ENCODE measurements at regions not wholly inside any gene's neighbourhood (a gene's known extent, or its start where the extent isn't known, plus 50 kb on each side); places are given as distances from the start of the nearest gene placed in this dataset.

DNA sequence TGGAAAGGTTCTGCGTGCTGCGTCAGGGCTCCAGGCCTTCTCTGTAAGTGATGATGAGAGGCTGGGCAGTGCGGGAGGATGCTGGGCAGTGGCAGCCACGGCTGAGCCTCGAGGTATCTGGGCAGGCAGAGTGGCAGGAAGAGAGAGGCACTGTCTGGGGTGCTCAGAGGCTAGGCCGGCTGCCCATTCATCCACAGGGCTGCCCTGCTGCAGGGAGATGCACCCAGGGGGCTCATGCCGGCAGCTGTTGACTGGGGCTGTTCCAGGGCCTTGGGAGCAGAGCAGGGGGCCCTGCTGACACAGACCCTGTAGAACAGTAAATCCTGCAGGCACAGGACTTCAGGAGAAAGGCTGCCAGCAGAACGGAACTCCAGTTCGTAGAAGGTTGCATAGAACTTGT lies 88.8 kb downstream of the BOD1 start:
- DNase-seq (ENCODE audit: low spot score) = no peak

DNA sequence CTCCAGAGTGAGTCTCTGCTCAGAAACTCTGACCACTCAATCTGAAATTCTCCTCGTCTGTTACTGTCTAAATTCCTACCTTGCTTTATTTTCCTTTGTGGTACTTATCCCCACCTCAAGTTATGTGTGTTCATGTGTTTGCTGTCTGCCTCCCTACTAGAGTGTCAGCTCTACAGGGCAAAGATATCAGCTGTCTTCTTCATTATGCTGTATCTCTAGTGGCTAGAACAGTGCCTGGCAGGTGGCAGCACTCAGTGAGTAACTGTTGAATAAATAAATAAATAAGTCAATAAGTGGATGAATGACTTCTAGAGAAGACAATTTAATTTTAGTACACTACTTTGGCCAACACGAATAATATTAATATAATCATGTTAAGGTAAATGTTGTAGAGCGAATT lies 92.3 kb downstream of the BOD1 start:
- no peak for DNase-seq (ENCODE audit: low spot score)

DNA sequence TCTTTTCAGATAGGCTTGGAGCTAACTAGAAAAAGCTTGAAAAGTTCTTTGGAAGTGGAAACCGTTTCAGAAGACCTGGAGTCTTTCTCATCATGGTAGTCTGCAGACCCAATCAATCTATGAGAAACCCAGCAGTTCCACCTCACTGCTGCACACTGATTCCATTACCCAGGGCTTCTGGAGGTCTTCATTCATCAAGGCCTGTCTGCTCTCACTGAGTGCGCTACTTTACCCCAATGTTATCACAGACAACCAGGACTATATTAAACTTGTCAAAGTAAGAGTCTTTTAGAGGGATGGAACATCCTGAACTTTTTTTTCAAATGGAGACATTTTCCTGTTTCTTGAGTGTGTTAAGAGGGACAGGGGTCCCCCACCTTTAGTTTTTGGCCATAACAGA lies 93.1 kb downstream of the BOD1 start:
- DNase-seq (ENCODE audit: low spot score) = no peak

DNA sequence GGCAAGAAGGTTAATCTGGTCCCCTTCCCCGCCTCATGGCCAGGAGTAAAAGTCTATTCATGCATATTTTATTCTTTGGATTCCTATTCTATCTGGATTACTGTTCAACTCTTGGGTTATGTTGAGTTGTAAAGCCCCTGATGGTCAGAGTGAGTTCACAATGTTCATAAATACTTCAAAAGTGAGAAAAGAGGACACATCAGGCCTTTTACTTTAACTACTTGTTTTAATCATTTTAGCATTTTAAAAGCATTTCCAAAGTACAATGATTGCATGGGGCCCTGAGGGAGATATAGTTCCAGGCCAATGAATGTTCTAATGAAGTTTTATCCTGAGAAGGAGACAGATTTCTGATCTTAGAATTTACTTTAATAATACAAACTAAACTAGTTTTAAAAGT lies 93.9 kb downstream of the BOD1 start:
- DNase-seq (ENCODE audit: low spot score) = no peak

DNA sequence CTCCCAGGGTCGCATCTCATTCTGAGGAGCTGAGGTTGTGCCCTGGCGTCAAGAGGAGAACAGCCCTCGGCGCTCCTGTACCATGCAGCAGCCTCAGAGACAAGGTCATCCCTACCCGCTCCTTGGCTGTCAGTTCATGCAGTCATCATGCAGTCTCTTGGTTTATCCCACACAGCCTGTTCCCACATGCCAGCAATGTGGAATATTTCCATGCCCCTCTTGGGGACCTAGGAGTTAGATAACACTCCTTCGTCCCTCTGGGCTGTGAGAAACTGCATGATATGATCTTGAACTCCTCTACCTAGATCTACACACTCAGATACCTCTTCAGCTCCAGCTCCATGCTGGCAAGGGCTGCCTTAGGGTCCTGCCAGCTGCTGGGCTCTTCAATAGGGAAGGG lies 97.6 kb downstream of the BOD1 start:
- no peak for DNase-seq (ENCODE audit: low spot score)

DNA sequence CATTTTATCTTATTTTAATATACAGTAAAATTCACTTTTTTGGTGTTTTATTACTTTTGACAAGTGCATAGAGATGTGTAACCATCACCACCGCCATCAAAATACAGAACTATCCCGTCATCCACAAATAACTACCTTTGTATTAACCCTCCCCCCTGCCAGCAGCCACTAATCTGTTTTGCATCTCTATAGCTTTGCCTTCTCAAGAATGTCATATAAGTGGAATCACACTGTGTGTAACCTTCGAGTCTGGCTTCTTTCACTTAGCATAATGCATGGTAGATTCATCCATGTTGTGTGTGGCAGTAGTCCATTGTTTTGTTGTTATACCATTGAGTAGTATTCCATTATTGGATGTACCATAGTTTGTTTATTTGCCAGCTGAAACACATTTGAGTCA lies 98.8 kb downstream of the BOD1 start:
- no peak for DNase-seq (ENCODE audit: low spot score)

DNA sequence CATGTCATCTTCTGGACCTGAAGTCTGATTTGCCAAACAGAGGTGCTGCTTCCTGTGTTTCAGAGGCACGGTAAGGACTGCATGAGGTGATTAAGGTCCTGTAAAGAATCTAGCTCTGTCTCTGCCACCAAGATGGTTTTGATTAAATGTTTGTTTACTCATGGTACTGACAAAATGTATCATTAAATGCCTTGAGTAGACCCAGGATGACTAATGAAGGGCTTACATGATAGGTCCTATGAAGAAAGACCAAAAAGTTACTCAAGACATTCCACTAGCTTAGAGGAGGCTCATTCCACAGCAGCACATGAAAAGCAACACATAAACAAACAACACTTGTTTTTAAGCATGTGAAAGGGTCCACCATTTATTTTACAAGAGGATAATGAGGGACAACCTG lies 100.9 kb downstream of the BOD1 start:
- DNase-seq (ENCODE audit: low spot score) = no peak

DNA sequence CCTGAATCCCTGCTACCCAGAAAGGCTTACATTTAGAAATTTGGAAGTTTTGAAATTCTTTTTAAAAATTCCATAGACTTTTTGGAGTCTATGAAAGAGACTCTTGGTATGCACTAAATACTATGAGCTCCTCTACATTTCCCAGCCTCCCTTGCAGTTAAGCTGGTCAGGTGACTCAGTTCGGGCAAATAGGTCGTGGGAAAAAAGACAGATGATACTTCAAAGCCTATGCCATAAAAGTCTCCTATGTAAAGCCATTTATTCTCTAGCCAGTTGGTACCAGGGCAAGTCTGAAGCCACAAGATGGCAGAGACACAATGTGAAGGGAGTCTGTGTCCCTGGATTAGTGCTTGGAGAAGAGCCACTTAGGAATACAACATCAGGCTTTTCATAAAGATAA lies 101.8 kb downstream of the BOD1 start:
- no peak for DNase-seq (ENCODE audit: low spot score)

DNA sequence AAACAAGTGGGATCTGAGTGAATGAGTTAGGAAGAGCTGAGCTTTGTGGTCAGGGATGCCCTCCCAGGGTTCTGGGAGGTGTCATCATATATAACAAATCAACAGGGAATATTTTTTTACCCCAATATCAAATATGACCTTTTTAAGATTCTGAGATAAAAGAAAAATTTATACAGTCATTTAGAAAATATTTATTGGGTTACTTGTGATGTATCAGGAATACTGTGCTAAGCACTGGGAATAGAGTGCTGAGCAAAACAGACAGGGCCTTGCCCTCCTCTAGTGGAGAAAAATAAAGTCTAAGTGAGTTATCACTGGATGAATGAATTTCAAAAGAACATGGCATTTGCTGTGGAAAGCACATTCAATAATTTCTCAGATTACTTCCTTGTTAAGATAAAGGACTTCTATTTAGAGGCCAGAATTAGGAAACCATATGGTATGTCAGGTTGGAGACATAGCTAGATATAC lies 102.9 kb downstream of the BOD1 start:
- no peak for DNase-seq (ENCODE audit: low spot score)

DNA sequence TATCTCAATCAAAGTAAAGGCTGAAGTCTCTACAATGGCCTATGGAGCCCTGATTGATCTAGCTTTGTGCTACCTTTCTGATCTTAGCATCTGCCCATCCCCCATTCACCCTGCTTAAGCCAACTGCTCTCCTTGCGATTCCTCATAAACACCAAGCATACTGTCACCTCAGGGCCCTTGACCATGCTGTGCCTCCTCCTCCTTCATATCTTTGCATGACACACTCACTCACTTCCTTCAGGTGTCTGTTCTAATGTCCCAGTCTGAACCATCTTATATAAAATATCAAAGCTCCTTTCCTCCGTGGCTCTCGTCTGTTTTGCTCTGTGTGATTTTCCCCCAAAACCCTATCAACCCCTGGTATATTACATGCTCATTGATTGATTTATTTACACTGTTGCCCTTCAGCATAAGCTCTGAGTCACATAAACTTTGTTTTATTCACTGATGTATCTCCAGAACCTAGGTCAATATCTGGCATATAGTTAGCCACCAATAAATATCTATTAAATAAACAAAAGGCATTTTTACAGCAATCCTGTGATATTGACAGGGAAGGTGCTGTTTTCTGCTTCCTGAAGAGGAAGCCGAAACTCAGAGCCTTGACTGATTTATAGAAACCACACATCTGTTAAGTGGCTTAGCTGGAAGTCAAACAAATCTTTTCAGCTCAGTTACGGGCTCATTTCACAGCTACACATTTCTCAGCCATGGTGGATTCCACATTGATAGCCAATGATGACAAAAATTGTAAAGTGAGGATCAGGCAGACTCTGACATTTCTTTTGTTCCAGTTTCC lies 103.6 kb downstream of the BOD1 start:
- DNase-seq (ENCODE audit: low spot score) = no peak

DNA sequence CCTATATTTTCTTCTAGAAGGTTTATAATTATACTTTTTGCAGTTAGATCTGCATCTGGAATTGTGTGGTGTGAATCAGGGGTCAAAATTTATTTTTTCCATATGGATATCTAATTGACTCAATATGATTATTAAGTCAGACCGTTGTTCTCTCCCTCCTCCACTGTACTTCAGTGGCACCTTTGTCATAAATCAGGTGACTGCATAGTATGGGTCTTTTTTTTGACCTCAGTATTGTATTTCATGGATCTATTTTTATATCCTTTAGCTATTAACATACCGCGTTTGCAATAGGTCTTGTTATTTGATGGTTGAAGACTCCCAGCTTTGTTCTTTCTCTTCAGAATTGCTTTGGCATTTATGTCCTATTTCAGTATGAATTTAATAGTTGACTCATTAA lies 107.4 kb downstream of the BOD1 start:
- no peak for DNase-seq (ENCODE audit: low spot score)

DNA sequence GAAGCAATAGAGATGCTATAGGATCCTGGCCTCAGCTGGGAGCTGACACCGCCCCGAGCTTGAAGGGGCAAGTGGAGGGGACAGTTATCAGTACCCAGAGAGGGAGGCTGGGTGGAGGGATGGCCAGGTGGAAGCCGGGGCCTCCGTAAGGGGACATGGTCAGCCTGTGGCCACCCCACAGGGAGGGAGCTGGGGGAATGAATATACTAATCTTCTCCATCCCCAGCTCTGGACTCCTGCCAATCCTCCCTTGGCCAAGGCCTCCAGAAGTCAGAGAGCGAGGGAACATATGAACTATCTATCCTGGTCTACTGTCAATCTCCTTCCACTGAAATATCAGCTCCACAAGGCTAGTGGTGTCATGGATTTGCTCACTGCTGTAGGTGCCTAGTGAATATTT lies 109.3 kb downstream of the BOD1 start:
- no peak for DNase-seq (ENCODE audit: low spot score)

DNA sequence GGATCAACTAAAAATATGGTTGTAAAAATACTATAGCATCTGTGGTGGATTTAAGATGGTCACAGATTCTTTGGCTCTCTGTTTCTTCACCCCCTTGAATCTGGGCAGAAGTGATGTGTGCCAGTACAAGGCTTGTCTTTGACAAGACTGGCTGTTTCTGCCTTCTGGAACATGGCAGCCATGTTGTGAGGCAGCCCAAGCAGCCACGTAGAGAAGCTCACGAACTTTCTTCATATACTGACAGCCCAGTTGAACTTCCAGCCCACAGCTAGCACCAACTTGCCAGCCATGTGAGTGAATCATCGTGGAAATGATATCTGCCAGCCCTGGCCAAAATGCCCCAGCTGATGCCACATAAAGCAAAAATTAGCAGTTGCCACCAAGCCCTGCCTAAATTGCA lies 110.8 kb downstream of the BOD1 start:
- DNase-seq (ENCODE audit: low spot score) = no peak

DNA sequence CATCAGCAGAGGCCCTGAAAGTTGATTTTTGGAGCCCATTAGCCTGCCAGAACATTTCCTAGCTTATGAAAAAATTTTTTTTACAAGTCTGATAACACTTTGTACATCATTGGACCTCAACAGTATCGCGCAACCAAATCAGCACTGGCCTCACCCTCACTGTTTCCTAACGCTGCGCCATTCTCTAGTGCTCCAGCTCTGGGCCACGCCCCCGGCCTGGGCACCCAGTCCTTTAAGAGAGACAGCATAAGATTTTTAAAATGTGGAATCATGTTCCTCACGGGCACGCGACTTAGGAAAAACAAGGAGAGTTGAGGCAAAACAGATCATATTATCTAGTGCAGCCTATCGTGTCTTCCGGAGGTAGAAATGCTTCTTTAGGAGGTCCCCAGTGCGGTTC lies 114.5 kb downstream of the BOD1 start:
- no peak for DNase-seq (ENCODE audit: low spot score)

DNA sequence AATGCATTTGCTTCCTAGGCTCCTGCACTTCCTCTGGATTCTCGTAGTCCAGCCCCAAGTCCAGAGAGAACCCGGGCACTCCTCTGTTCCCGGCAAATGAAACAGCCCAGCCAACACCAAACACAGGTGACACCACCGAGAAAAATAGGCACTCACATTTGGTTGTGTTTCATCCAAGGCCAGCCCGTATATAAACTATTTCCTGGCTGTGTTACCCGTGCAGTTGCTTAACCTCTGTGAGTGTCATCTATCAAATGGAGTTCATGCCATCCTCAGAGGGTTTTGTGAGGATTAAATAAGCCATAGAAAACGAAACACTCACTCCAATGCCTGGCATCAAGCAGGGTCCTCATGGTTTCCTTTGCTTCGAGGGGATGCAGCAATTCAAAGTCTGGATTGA lies 115.2 kb downstream of the BOD1 start:
- no peak for DNase-seq (ENCODE audit: low spot score)

DNA sequence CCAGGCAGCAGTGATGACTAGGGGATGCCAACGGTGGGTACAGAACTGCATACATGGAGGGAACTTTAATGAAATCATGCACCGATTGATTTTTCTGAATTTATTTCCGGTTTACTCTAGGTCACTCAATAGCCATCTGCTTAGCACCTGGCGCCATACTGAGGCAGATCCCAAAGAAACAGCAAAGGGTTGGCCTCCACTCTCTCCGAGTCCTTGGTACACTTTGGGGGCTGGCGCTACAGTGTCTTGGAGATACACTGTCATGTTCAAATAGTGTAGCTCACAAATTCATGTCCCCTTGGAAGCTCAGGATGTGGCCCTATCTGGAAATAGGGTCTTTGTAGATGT lies 116.3 kb downstream of the BOD1 start:
- DNase-seq (ENCODE audit: low spot score) = no peak

DNA sequence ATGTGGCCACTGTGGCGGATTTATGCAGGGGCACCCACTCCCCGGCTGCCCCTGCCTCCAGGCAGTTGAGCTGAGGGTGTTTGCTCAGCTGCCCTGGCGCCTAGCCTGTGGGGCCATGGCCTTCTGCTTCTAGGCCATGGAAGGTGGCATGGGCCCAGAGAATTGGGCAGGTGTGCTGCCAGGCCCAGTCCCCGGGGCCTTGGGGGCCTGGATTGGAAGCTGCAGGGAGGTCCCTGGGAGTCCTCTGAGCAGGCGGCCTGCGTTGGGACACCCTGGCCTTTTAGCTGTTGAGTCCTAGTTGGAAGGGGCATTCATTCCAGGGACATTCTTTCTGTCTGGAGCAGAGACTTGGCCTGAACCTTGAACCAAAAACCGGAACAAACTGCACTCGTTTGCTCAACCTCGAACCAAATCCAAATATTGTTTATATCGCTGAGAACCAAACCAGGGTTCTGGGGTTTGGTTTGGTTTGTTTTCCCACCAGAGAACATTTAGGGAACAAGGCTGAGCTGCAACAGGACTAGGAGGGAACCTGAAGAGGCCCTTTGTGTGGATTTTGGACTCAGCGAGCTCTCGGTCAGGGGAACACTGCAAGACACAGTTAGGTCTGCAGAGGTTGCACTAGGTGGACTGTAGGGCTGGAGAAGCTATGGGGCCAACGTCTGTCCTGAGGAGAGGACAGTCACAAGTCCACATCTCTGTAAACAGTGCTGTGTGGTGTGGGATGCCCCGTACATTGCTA lies 116.8 kb downstream of the BOD1 start:
- no peak for DNase-seq (ENCODE audit: low spot score)

DNA sequence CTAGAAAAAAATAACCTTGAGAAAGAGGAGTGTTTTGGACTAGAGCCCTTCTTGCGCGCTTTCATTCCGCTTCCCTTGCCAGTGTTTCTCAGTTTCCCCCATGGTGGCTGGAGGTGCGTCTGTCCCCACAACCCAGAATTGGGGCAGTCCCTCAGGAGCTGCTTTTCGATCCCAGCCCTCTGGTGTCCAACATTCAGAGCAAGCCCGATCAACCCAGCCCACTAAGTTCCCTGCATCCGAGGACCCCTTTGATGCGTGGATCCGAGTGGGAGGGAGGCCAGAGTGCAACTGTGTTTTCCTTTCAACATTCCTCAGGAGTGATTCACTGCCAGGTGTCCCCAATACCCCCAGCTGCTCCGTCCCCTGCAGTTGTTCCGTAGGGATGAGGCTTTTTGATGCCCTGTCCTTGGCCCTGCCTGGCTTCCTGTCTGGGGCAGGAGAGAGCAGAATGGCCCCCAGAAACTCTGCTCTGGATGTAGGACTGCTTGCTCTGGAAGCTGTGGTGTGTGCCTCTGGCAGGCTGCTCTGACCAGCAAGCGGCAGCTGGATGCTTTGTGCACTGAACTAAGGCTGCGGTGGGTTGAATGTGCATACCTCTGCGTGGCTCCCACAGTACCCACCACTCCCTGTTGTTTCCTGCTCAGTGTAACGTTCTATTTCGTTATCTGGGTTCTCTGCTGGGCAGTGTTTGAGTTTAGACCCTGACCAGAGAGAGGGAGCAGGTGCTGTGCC lies 117.5 kb downstream of the BOD1 start:
- DNase-seq (ENCODE audit: low spot score) = no peak

DNA sequence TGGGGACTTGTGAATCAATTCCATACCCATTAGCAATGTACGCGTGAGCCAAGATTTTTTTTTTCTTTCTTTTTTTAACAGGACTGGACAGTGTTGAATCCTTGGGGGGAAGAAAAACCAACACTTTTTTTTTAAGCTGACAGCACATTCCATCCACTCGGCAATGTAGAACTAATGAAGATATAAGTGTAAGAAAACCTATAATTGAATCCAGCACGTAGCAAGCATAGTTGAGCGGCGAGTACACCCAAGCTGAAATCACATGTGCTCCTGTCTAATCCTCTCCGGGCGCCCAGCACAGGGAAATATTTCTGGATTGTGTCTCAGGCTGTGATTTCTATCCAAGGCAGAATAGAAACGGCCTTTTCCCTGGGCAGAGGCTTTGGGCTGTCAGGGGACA lies 118.2 kb downstream of the BOD1 start:
- DNase-seq (ENCODE audit: low spot score) = no peak

DNA sequence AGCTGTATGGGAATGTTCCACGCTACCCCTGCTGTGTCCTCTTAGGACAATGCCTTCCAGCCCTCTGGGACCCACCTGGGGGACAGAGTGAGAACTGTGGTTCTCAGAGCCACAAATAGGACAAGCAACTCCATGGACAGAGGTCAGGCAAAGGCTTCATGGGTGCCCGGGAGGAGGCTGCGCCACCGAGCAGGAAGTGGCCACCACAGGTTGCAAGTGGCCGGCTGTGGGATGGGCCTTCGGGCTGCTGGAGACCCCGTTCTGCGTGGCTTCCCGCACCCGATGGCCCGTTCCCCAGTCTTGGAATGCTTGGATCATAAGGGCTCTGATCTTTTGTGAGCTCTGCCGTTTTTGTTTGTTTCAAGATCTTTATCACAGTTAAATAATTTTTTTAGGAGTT lies 118.8 kb downstream of the BOD1 start:
- DNase-seq (ENCODE audit: low spot score) = no peak

DNA sequence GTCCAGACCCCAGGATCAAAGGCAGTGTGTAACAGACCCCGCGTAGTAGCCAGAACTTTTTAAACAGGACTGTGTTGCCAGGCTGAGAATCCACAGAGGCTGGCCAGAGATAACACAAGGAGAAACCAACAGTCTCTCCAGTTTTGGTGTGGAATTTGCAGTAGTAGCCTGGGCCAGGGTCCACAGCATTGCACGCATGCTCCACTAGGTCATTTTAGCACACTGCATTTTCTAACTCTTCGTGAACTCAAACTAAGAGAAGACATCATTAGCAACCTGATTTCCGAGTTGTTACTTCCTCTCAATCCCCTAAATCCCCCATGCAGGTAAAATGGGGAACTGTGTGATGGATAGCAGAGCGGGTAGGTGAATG lies 119.6 kb downstream of the BOD1 start:
- no peak for DNase-seq (ENCODE audit: low spot score)

DNA sequence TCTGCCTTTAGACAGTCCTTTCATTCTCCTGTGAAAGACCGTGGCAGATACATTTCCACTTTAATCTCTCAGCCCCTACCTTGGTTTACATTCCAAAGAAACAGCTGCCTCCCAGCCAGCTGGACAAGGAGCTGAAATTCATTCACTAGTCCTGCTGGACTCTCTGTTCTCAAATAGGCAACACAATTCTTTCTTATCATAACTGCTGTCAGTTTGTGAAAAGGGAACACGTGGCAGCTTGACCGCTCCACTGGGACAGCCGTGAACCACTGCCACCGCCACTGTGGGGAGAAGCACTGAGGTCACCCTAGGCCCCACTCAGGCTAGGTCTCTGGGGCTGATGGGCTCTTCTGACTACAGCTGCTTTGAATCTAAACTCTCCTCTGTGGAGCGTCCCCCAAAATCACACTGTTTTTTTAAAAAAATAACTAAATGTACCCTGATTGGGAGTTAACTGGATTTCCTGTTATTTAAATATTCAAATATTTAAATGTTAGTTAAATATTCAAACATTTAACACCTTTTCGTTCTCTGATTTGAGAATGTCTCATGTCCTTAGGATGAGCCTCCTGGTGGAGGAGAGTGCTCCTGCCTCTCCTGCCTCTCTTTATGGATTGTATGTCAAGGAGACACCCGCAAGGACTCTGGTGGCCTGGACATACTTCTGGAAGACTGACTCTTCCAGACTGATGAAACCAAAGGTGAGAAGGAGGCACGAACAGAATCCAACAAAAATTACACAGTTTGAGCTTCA lies 120.1 kb downstream of the BOD1 start:
- DNase-seq (ENCODE audit: low spot score) = no peak
